ENCODE measurements at regions not wholly inside any gene's neighbourhood (a gene's known extent, or its start where the extent isn't known, plus 50 kb on each side); places are given as distances from the start of the nearest gene placed in this dataset.

DNA sequence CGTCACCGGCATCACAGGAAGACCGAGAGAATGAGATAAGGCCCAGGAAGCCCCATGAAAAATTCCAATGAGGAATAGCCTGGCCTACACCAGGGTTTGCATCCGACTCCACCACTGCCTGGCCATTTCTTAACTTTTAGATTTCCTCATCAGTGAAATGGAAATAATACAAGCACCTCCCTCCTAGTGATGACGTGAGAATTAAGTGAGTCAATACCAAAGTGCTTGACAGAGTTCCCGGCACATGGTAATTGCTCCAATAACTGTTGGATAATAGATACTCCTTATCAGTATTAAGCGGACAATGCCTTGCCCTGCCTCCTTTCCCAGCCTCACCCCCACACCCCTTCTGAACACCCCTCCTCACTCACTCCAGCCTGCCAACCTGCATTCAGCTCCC is 105.4 kb downstream of the TLE3 start:
- intact Hi-C loops (cut with DNase I): no loop called here
- Histone ChIP-seq H3K4me3 (no peak overlapping the region), H3K36me3 (no peaks in the 10 kb centered on the region), H3K4me1 (no peaks in the 10 kb centered on the region), H3K27me3 (ENCODE audit: low read depth) (peaks cover 11% of the 10 kb centered on the region), H3K9me3 (no peaks in the 10 kb centered on the region), H3K27ac (no peak overlapping the region)
- ATAC-seq (no peak), DNase-seq (no peak)
- TF ChIP-seq, protein P1, sequence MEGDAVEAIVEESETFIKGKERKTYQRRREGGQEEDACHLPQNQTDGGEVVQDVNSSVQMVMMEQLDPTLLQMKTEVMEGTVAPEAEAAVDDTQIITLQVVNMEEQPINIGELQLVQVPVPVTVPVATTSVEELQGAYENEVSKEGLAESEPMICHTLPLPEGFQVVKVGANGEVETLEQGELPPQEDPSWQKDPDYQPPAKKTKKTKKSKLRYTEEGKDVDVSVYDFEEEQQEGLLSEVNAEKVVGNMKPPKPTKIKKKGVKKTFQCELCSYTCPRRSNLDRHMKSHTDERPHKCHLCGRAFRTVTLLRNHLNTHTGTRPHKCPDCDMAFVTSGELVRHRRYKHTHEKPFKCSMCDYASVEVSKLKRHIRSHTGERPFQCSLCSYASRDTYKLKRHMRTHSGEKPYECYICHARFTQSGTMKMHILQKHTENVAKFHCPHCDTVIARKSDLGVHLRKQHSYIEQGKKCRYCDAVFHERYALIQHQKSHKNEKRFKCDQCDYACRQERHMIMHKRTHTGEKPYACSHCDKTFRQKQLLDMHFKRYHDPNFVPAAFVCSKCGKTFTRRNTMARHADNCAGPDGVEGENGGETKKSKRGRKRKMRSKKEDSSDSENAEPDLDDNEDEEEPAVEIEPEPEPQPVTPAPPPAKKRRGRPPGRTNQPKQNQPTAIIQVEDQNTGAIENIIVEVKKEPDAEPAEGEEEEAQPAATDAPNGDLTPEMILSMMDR (IDR thresholded peaks at IDR 0.05): no peak

DNA sequence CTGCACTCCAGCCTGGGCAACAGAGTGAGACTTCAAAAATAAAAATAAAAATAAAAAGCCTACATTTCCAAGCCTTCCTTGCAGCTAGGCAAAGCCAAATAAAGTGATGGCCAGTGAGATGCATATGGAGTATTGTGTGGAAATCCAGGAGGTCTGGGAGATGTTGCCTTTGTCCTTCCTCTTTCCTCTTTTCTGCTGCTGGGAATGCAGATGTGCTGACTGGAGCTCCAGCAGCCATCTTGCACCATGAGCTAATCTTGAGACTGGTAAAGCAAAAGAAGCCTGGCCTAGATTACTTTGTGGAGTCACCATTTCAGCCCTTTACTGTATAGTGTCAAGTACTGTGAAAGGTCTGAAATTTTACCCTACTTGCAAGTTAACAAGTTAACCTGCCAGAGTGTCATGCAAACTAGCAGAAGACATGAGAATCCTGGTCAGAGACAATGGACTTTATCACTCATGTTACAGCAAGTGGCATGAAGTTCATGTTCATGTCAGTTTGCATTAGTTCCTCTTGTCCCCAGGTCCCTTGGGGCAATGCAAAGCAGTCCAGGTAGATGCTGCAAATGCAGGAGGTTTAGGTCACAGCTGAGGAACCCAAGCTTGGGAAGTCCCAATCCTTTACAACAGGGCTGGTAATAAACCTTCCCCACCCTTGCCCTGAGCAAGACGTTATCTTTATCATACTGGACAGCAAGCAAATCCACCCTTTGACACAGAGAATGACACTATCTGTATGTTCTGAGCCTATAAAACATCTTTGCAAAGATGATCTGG is 103.1 kb downstream of the TLE3 start:
- no peak for DNase-seq
- no peak for ATAC-seq
- TF ChIP-seq, protein P1 (IDR thresholded peaks at IDR 0.05): no peak
- intact Hi-C loops (cut with DNase I): no loop called here
- H3K4me1 ChIP-seq: no peaks in the 10 kb centered on the region
- H3K27me3 ChIP-seq (ENCODE audit: low read depth): no peaks in the 10 kb centered on the region
- H3K27ac ChIP-seq: no peak overlapping the region
- H3K4me3 ChIP-seq: no peak overlapping the region
- H3K36me3 ChIP-seq: no peaks in the 10 kb centered on the region
- H3K9me3 ChIP-seq: no peaks in the 10 kb centered on the region

DNA sequence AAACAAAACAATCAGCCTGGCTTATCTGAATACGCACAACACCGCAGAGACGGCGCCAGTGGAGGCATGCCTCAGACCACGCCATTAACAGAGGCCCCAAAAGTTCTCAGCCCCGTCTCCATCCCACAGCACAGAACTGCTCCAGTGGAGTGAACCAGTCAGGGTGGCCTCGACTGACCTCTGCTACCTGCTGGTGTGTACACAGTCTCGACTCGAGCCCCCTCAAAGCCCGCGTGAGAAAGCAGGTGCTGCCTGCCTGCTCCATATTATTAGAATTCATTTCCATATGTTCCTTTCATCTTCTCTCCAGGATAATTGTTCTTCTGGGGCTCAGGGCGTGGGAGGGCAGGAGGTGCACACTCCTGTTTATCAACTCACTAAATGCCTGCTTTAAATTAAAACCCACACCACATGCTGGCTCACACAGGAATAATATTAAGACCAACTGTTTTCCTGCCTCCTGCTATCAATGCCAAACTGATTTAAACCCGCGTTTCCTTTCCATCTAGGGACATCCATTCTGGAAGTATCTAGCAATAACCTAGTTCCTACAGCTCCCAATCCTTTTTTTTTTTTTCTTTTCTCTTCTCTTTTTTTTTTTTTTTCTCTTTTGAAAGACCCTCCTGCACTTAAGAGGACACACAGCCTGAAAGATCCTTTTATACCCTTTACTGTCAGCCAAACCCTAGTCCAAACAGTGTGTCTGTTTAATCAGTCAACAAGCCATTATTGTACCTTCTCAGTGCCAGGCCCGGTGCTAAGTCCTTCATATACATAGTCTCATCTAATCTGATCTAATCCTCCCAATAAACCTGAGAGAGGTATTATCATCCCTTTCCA is 101.2 kb downstream of the TLE3 start:
- ATAC-seq: no peak
- intact Hi-C loops (cut with DNase I): no loop called here

DNA sequence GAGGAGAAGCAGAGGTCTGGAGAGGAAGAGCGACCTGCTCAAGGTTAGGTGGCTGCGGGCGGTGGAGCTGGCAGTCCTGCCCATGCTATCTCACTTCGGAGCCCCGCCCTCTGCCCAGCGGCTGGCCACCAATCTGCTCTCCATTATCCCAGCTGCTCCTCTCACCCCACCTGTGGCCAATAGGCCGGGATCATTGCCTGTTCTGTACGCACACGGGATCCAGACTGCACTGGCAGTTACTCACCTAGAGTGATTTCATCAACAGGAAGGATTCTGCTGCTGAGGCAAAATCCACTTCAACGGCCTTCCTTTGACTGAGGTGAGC is 100.6 kb downstream of the TLE3 start:
- Histone ChIP-seq H3K36me3 (no peaks in the 10 kb centered on the region), H3K27me3 (ENCODE audit: low read depth) (no peaks in the 10 kb centered on the region), H3K4me1 (no peaks in the 10 kb centered on the region), H3K27ac (no peak overlapping the region), H3K4me3 (no peak overlapping the region), H3K9me3 (no peaks in the 10 kb centered on the region)
- ATAC-seq (no peak), DNase-seq (no peak)
- TF ChIP-seq, protein P1 (IDR thresholded peaks at IDR 0.05): no peak
- intact Hi-C loops (cut with DNase I): no loop called here

More for the DNA sequence above, 101.2 kb downstream of the TLE3 start:
- Histone ChIP-seq H3K27me3 (ENCODE audit: low read depth) (no peaks in the 10 kb centered on the region), H3K4me3 (no peak overlapping the region), H3K36me3 (no peaks in the 10 kb centered on the region), H3K4me1 (no peaks in the 10 kb centered on the region), H3K27ac (no peak overlapping the region), H3K9me3 (no peaks in the 10 kb centered on the region)
- DNase-seq: no peak
- TF ChIP-seq, protein P1 (IDR thresholded peaks at IDR 0.05): no peak
